Lower lobe of right lung (tissue), 2 donors: ENCODE measurements at regions not wholly inside any gene's neighbourhood (a gene's known extent, or its start where the extent isn't known, plus 50 kb on each side); places are given as distances from the start of the nearest gene placed in this dataset.

Experiments used
- ATAC-seq, 2 donors: fragments of 200-7000 bp; cut with Tn5 transposase; one replicate each; pipeline ENCODE4 v1.9.1; 2020 to 2022; ENCODE audit warnings: mild to moderate bottlenecking in 2 of 2, moderate library complexity in 2 of 2
- DNase-seq: peaks from one replicate; pipeline ENCODE4 v3.0.0-alpha.2; 2020
- H3K27ac ChIP-seq: fragments of 200-600 bp; one replicate; pipeline ENCODE4 v1.8.0; 2022
- H3K27me3 ChIP-seq: fragments of 200-600 bp; one replicate; pipeline ENCODE4 v1.8.0; 2022; ENCODE audit warnings: low read depth
- H3K36me3 ChIP-seq: fragments of 200-600 bp; one replicate; pipeline ENCODE4 v1.8.0; 2022; ENCODE audit warnings: mild to moderate bottlenecking
- H3K4me1 ChIP-seq: fragments of 200-600 bp; one replicate; pipeline ENCODE4 v1.8.0; 2022
- H3K4me3 ChIP-seq: fragments of 200-600 bp; one replicate; pipeline ENCODE4 v1.8.0; 2022; ENCODE audit warnings: mild to moderate bottlenecking
- H3K9me3 ChIP-seq: fragments of 200-600 bp; one replicate; pipeline ENCODE4 v1.8.0; 2022
- intact Hi-C: fragments of 100-400 bp; cut with DNase I; formaldehyde crosslinking; loops from one replicate; pipeline ENCODE4 v1.11.0; 2022
- TF ChIP-seq, protein P1 (sequence below): fragments of 200-600 bp; IDR thresholded peaks from one replicate; pipeline ENCODE4 v1.8.0; 2022; ENCODE audit warnings: antibody characterized with exemption, mild to moderate bottlenecking
- donor health status: DM: no; HTN: yes; CAD: no; lungs with severe emphysema.

DNA sequence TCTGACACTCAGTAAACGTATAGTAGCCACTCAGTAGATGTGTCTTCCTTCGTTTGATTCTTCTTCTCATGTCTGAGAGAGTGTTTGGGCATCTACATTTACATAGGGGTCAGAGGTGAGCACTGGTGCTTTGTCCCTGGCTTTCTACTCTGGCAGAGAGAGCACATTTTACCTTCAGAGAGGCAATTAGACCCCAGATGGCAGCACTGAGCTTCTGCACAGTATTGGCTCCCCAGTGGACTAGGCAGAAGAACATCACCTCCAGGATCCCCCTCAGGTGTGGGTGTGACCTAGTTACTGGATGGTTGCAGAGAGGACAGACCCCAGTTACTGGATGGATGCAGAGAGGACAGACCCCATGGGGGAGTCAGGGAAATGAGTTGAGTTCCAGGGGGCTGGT is 327.2 kb downstream of the DHX35 start:
- Histone ChIP-seq H3K4me3 (no peak overlapping the region), H3K36me3 (no peaks in the 10 kb centered on the region), H3K27ac (no peak overlapping the region), H3K4me1 (no peaks in the 10 kb centered on the region), H3K9me3 (no peaks in the 10 kb centered on the region), H3K27me3 (no peaks in the 10 kb centered on the region)
- ATAC-seq = no peak
- no peak for DNase-seq
- TF ChIP-seq, protein P1, sequence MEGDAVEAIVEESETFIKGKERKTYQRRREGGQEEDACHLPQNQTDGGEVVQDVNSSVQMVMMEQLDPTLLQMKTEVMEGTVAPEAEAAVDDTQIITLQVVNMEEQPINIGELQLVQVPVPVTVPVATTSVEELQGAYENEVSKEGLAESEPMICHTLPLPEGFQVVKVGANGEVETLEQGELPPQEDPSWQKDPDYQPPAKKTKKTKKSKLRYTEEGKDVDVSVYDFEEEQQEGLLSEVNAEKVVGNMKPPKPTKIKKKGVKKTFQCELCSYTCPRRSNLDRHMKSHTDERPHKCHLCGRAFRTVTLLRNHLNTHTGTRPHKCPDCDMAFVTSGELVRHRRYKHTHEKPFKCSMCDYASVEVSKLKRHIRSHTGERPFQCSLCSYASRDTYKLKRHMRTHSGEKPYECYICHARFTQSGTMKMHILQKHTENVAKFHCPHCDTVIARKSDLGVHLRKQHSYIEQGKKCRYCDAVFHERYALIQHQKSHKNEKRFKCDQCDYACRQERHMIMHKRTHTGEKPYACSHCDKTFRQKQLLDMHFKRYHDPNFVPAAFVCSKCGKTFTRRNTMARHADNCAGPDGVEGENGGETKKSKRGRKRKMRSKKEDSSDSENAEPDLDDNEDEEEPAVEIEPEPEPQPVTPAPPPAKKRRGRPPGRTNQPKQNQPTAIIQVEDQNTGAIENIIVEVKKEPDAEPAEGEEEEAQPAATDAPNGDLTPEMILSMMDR = peak; percentile 16
- intact Hi-C loops = no loop called here

- TF ChIP-seq, protein P1 = no peak
- ATAC-seq = no peak
- intact Hi-C loops = no loop called here
Observed at GRCh38 chr20:39283464-39283863, 321.3 kb downstream of the DHX35 start.

GRCh38 chr20:39282619-39283092 is 320.5 kb downstream of the DHX35 start:
- no peaks in the 10 kb centered on the region for H3K27me3 ChIP-seq
- no peaks in the 10 kb centered on the region for H3K4me1 ChIP-seq
- no peaks in the 10 kb centered on the region for H3K36me3 ChIP-seq
- TF ChIP-seq, protein P1 = no peak
- DNase-seq = no peak
- H3K9me3 ChIP-seq = no peaks in the 10 kb centered on the region
- no peak for ATAC-seq
- H3K4me3 ChIP-seq = no peak overlapping the region
- intact Hi-C loops = no loop called here
- no peak overlapping the region for H3K27ac ChIP-seq

More at GRCh38 chr20:39283464-39283863, 321.3 kb downstream of the DHX35 start:
- no peaks in the 10 kb centered on the region for H3K9me3 ChIP-seq
- no peaks in the 10 kb centered on the region for H3K36me3 ChIP-seq
- no peaks in the 10 kb centered on the region for H3K4me1 ChIP-seq
- no peak overlapping the region for H3K27ac ChIP-seq
- H3K27me3 ChIP-seq = no peaks in the 10 kb centered on the region
- DNase-seq = no peak
- H3K4me3 ChIP-seq = no peak overlapping the region

DNA sequence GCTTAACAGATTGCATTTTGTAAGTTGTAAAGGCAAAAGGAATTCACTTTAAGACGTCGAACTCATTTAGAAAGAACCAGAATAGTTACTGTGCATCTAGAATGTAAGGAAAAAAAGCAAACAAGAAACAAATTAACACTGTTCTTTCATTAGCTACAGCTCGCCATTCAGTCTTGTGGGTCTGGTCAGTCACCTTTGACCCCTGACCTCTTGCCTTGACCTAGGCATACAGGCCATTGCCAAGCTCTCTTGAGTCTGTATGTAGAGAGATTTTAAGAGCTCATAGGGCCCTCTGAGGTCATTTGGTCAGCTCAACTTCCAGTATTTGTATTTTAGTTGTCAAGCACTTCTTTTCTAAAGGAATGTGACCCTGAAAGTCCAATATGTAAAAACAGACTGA is 318.7 kb downstream of the DHX35 start:
- H3K4me1 ChIP-seq = no peaks in the 10 kb centered on the region
- no peak overlapping the region for H3K4me3 ChIP-seq
- H3K27ac ChIP-seq = no peak overlapping the region
- ATAC-seq (no peak), DNase-seq (no peak)
- H3K27me3 ChIP-seq = no peaks in the 10 kb centered on the region
- H3K9me3 ChIP-seq = no peaks in the 10 kb centered on the region
- H3K36me3 ChIP-seq = no peaks in the 10 kb centered on the region
- TF ChIP-seq, protein P1 = no peak
- intact Hi-C loops = no loop called here

DNA sequence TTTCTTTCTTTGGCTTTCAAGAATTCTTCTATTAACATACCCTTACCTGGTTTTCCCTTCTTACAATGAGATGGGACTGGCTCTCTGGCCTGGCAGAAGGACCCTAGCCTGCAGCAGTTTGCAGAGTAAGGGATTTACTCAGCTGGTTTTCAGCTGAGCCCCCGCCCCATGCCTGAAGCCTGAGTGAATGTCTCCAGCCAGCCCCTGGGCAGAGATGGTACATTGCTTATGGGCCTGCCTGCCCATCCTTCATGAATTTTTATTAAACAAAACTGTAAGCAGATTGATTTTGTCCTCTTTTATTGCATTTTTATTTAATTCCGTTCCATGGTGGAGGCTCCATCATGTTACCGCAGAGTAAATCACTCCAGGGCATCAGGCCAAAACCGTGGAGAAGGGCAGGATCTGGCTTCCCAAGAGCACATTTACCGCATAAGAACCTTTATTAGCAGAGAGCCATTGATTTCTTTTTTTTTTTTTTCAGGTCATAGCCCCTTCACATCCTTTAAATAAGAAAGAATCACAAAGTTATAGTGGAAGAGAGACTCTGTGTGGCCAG is 316.2 kb downstream of the DHX35 start:
- no peak for ATAC-seq
- no peak for DNase-seq
- TF ChIP-seq, protein P1 = no peak
- H3K27ac ChIP-seq = no peak overlapping the region
- no peaks in the 10 kb centered on the region for H3K4me1 ChIP-seq
- no peaks in the 10 kb centered on the region for H3K36me3 ChIP-seq
- intact Hi-C loops = no loop called here
- H3K27me3 ChIP-seq = no peaks in the 10 kb centered on the region
- no peaks in the 10 kb centered on the region for H3K9me3 ChIP-seq
- no peak overlapping the region for H3K4me3 ChIP-seq
